Skin of body (tissue), 1 donor: ENCODE measurements at regions not wholly inside any gene's neighbourhood (a gene's known extent, or its start where the extent isn't known, plus 50 kb on each side); places are given as distances from the start of the nearest gene placed in this dataset.
"Not testable (repeated sequence)": the region's sequence is repeated elsewhere in the genome, so short reads cannot be mapped to it uniquely, and the experiment has no call there.

Experiments used
- DNase-seq: peaks from one replicate; lab custom pipeline; 2025; lab: John Stamatoyannopoulos, UW

DNA sequence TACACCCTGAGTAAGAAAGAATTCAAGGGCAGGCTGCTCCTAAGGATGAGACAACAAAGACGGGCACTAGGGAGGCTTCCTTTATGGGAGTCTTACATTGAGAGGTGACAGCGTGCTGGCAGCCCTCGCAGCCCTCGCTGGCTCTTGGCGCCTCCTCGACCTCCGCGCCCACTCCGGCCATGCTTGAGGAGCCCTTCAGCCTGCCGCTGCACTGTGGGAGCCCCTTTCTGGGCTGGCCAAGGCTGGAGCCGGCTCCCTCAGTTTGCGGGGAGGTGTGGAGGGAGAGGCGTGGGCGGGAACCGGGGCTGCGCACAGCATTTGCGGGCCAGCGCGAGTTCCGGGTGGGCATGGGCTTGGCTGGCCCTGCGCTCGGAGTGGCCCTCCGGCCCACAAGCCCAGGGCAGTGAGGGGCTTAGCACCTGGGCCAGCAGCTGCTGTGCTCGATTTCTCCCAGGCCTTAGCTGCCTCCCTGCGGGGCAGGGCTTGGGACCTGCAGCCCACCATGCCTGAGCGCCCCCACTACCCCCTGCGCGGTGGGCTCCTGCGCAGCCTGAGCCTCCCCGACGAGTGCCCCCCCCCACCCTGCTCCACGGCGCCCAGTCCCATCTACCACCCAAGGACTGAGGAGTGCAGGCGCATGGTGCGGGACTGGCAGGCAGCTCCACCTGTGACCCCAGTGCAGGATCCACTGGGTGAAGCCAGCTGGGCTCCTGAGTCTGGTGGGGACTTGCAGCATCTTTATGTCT is 75.3 kb downstream of the BARX1 start:
- DNase-seq = not testable (repeated sequence)

- no peak for DNase-seq
These were observed 79.8 kb downstream of the BARX1 start for GRCh38 chr9:93875330-93875729.

- DNase-seq = no peak
These were observed 80.9 kb downstream of the BARX1 start for GRCh38 chr9:93874242-93874641.

DNA sequence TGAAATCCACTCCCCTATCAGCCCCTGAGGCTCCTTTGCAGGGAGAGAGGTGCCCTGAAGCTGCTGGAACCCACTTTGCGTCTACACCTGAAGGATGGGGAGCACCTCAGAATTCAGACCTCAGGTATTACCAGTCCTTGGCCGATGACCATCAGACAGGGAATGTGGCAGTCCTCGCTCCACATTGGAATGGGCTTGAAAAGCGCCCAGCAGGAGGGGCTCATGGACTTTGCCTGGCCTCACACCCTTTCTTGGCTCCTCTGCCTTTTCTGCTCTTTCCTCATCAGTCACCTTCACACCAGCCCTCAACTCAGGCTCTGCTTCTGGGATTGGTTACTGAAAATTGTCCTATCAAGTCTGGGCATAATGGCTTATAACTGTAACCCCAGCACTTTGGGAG is 83.9 kb downstream of the BARX1 start:
- DNase-seq = no peak

DNA sequence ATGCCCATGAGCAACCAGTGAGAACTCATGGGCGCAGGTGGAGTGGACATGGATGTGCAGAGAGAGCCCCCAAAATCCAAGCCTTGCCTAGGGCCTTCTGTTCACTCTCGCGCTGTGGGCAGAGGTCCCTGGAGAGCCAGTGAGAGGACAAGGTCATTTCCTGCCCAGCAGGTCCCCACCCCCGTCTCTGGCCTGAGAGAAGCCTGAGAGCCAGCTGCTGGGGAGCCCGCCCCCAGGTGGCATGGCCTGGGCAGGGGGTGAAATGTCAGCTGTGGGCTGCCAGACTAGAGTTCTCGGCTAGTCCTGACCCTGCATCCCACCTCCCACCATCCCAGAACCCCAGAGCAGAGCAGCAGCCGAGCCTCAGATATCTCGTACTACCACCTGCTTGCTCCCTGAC is 85.3 kb downstream of the BARX1 start:
- DNase-seq = no peak

DNA sequence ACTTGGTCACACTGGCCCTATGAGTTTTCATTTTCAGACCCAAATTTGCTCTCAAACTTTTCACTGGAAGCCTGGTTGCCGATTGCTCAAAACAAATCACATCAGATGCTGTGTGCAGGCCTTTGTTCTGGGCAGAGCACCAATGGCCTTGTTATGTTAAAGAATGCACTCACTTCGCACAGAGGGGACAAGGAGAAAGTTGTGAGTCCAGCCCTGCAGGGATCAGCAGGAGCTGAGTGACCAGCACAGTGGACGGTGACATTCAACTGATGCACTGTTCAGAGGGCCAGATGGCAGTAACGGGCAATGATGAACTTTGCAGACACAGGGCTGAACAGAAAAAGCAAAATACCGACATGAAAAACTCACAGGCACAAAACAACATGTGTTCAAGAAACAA is 86.1 kb downstream of the BARX1 start:
- DNase-seq = no peak

DNA sequence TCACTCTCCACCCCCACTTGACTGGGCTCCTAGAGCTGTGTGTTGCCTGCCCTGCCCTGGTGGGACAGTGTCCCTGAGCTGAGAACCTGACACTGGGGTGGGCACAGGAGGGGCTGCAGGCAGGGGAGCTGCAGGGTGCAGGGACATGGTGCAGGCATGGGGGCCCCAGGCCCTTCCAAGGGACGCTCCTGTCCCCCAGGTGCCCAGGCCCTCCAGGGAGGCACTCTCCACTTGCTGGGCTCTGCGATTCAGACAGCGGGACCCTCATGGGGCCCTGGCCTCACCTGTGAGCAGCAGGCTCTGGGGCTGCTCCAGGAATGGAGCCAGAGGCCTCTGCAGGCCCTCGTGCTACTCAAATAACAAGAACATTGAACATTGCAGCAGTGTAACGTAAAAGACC is 89.4 kb downstream of the BARX1 start:
- no peak for DNase-seq

DNA sequence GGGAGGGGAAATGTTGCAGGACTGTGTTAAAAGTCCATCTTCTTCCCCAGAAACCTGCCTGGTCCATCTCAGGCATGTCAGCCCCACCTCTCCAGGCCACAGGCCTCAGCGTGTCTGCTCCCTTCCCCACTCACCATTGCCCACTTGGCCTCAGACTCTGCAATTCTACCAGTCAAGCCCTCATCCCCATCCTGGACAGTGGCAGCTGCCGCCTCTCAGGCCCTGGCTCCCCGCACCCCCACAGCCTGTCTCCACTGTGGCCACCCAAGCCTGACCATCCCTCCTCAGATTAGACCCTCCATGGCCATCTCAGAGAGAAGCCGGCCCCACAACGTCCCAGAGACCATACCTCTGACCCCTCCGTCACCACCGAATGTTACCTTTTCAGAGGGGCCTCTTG is 89.9 kb downstream of the BARX1 start:
- DNase-seq = no peak

GRCh38 chr9:93864840-93865239 is 90.3 kb downstream of the BARX1 start:
- DNase-seq = no peak

- peak; percentile 2 for DNase-seq
These were observed 91.1 kb downstream of the BARX1 start for GRCh38 chr9:93864032-93864431.

- no peak for DNase-seq
These were observed 92.1 kb downstream of the BARX1 start for GRCh38 chr9:93862877-93863545.

- no peak for DNase-seq
These were observed 93.3 kb downstream of the BARX1 start for GRCh38 chr9:93861736-93862358.

DNA sequence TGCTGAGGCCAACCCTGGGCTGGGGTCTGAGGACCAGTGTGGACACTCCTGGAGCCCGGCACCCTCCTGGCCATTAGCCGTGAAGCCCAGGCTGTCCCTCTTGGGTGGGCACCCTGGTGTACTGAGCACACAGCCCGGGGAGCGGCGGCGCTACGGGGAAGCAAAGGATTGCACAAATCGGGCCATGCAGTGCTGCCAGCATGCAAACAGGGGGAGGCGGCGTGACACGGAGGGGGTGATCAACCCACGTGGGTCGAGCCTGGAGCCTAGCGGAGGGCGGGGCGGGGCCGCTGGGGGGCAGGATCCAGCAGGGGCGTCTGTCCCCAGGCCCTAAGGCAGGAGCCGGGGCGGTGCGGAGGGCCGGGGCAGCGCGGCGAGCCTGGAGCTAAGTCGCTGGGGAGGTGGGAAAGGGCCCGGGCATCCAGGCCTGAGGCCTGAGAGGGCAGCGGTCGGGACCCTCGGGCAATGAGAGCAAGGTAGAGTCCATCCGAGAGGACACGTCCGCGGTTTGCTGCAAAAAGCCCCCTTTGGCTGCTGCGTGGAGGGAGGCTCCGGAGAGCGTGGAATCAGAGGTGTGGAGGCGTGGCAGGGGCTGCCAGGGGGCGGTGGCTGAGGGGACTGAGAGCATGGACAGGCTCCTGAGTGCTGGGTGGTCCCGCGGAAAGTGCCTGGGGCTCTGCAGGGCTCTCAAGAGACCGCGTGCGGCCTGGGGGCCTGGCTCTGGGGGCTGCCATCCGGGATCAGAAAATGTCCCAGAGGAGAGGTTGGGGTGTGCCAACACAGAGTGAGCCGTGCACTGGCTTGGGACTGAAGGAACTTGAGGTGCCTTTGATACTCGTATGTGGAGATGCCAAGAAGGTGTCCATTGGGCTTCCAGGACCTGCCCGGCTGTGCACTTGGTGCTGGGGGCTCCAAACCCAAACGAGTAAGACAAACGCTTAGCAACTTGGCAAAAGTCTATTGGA is 94.2 kb downstream of the BARX1 start:
- DNase-seq = no peak

GRCh38 chr9:93859431-93860215 is 95.5 kb downstream of the BARX1 start:
- no peak for DNase-seq

DNA sequence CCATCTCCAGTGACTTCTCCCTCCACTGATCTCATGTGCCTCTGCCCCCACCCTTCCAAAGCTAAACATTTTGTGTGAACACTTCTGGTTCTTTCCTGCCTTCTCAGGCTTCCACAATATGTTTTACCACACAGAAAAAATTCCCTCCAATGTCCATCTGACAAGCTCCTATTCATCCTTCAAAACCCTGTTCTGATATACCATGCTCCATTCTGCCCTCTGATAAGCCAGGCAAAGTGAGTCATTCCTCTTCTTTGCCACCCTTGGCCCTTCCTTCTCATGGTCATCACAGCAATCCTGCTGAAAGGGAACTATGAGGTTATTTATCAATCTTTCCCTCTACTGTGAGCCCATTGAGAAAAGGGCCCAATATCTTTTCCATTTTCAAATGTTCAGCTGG is 97.6 kb downstream of the BARX1 start:
- DNase-seq = no peak

- no peak for DNase-seq
These were observed 102.4 kb downstream of the BARX1 start for GRCh38 chr9:93852728-93853127.

DNA sequence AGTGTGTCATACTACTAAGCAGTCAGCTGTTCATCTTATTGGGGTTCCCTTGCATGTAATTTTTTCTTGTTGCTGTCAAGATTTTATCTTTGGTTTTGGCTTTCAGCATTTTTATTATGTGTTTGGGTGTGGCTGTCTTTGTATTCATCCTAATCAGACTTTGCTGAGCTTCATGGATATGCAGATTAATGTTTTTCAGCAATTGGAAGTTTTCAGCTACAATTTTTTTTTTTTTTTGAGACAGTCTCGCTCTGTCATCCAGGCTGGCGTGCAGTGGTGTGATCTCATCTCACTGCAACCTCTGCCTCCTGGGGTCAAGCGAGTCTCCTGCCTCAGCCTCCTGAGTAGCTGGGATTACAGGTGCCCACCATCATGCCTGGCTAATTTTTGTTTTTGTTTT is 108.8 kb downstream of the BARX1 start:
- no peak for DNase-seq

DNA sequence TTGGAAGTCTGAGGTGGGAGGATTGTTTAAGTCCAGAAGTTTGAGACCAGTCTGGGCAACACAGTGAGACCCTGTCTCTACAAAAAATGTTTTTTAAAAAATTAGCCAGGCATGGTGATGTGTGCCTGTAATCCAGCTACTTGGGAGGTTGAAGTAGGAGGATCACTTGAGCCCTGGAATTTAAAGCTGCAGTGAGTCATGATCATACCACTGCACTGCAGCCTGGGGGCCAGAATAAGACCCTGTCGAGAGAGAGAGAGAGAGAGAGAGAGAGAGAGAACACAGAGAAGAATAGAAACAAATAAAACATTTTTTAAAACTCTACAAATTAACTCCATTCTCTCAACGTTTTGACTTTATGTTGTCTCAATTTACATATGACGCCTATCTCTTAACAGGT is 111.8 kb downstream of the BARX1 start:
- DNase-seq = no peak

DNA sequence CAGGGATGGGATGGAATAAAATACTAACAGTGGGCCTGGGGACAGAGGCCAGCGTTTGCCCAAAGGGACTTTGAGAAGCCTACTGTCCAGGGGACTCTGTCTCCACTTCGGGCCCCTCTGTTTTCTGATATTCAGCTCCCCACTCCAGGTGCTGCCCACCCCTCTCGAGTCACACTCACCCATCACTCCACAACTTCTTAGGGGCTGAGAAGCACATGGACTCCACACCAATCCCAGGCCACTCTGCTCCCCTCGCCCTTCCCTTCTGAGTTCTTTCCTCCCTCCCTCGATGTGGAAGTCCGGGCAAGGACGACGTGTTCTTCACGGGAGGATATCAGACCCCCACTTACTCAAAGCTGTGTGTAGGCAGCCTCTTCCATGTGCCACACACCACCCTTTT is 124.5 kb downstream of the BARX1 start:
- no peak for DNase-seq

DNA sequence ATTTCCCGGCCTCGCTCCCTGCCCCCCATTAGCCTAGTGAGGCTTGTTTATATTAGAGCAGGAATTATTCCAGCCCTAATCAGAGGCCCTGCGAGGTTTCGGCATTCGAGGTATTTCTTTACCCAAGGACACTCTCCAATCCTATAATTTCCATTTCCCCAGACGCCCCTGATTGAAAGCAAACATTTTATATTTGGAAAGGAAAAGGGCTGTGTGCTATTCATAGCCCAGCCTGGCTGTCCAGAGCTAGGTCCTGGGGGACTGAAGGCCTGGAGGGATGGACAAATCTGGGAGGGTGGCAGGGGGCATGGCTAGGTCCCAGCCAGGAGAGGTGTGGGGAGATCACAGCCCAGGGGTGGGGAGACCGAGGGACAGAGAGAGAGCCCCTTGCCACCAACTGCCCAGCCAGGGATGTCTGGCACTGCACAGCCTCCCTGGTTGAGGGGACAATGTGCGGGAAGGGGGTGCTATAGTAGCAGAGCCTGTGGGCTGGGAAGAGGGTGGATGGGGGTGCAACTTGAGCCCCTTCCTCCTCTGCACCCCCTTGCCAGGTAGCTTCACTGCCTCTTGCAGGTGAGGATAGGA is 125.1 kb downstream of the BARX1 start:
- no peak for DNase-seq
